ENCODE measurements at regions not wholly inside any gene's neighbourhood (a gene's known extent, or its start where the extent isn't known, plus 50 kb on each side); places are given as distances from the start of the nearest gene placed in this dataset.

- no peaks in the 10 kb centered on the region for H3K4me1 ChIP-seq
- 71% methylated on average over 4 of the region's 4 CpGs for WGBS, 2 donors
- no peak overlapping the region for H3K27ac ChIP-seq
- DNase-seq (ENCODE audit: low spot score in 2 of 2), result no peak
- H3K36me3 ChIP-seq, result no peaks in the 10 kb centered on the region
- TF ChIP-seq POLR2A (IDR thresholded peaks at IDR 0.05) (no peak), CTCF (IDR thresholded peaks at IDR 0.05) (no peak), EP300 (IDR thresholded peaks at IDR 0.05) (no peak)
- H3K9me3 ChIP-seq, result peaks cover 0 to 10% (median 0%) of the 10 kb centered on the region in 4 donors
- no peak overlapping the region for H3K4me3 ChIP-seq
- no peaks in the 10 kb centered on the region for H3K27me3 ChIP-seq
Observed at GRCh38 chr14:43651185-43651787, 855.8 kb downstream of the FSCB start.

GRCh38 chr14:43649508-43649907 is 857.6 kb downstream of the FSCB start:
- no peaks in the 10 kb centered on the region for H3K27me3 ChIP-seq
- no peaks in the 10 kb centered on the region for H3K4me1 ChIP-seq
- no peaks in the 10 kb centered on the region for H3K36me3 ChIP-seq
- peaks cover 0 to 10% (median 0%) of the 10 kb centered on the region in 4 donors for H3K9me3 ChIP-seq
- TF ChIP-seq POLR2A (IDR thresholded peaks at IDR 0.05), result no peak
- no peak for TF ChIP-seq CTCF (IDR thresholded peaks at IDR 0.05)
- no peak overlapping the region for H3K27ac ChIP-seq
- no peak for DNase-seq (ENCODE audit: low spot score in 2 of 2)
- no peak overlapping the region for H3K4me3 ChIP-seq

- 82 to 90% methylated on average over 4 of the region's 4 CpGs for WGBS, 2 donors
- no peaks in the 10 kb centered on the region for H3K36me3 ChIP-seq
- H3K27ac ChIP-seq, result no peak overlapping the region
- TF ChIP-seq EP300 (IDR thresholded peaks at IDR 0.05), result no peak
- no peak for TF ChIP-seq POLR2A (IDR thresholded peaks at IDR 0.05)
- TF ChIP-seq CTCF (IDR thresholded peaks at IDR 0.05), result no peak
- H3K9me3 ChIP-seq, result peaks cover 0 to 7% (median 0%) of the 10 kb centered on the region in 4 donors
- DNase-seq (ENCODE audit: low spot score in 2 of 2), result no peak
- H3K4me3 ChIP-seq, result no peak overlapping the region
- H3K4me1 ChIP-seq, result no peaks in the 10 kb centered on the region
- H3K27me3 ChIP-seq, result no peaks in the 10 kb centered on the region
Observed at GRCh38 chr14:43647302-43647701, 859.8 kb downstream of the FSCB start.

- no peak for TF ChIP-seq EP300 (IDR thresholded peaks at IDR 0.05)
- no peak for TF ChIP-seq CTCF (IDR thresholded peaks at IDR 0.05)
- no peak for TF ChIP-seq POLR2A (IDR thresholded peaks at IDR 0.05)
- no peak overlapping the region for H3K27ac ChIP-seq
- H3K27me3 ChIP-seq, result no peaks in the 10 kb centered on the region
- H3K4me1 ChIP-seq, result no peaks in the 10 kb centered on the region
- WGBS, 2 donors, result 81 to 98% methylated on average over 2 of the region's 2 CpGs
- no peak overlapping the region for H3K4me3 ChIP-seq
- no peaks in the 10 kb centered on the region for H3K9me3 ChIP-seq
- H3K36me3 ChIP-seq, result no peaks in the 10 kb centered on the region
- DNase-seq (ENCODE audit: low spot score in 2 of 2), result no peak
Observed at GRCh38 chr14:43640718-43641267, 866.3 kb downstream of the FSCB start.

- Histone ChIP-seq H3K9me3 (no peaks in the 10 kb centered on the region), H3K4me1 (no peaks in the 10 kb centered on the region), H3K27ac (no peak overlapping the region), H3K36me3 (no peaks in the 10 kb centered on the region), H3K27me3 (no peaks in the 10 kb centered on the region), H3K4me3 (no peak overlapping the region)
- 82 to 85% methylated on average over 4 of the region's 4 CpGs for WGBS, 2 donors
- DNase-seq (ENCODE audit: low spot score in 2 of 2), result no peak
- TF ChIP-seq POLR2A (IDR thresholded peaks at IDR 0.05) (no peak), EP300 (IDR thresholded peaks at IDR 0.05) (no peak), CTCF (IDR thresholded peaks at IDR 0.05) (no peak)
Observed at GRCh38 chr14:43625294-43625693, 881.8 kb downstream of the FSCB start.
